ENCODE measurements at regions not wholly inside any gene's neighbourhood (a gene's known extent, or its start where the extent isn't known, plus 50 kb on each side); places are given as distances from the start of the nearest gene placed in this dataset.

- TF ChIP-seq, protein P1, sequence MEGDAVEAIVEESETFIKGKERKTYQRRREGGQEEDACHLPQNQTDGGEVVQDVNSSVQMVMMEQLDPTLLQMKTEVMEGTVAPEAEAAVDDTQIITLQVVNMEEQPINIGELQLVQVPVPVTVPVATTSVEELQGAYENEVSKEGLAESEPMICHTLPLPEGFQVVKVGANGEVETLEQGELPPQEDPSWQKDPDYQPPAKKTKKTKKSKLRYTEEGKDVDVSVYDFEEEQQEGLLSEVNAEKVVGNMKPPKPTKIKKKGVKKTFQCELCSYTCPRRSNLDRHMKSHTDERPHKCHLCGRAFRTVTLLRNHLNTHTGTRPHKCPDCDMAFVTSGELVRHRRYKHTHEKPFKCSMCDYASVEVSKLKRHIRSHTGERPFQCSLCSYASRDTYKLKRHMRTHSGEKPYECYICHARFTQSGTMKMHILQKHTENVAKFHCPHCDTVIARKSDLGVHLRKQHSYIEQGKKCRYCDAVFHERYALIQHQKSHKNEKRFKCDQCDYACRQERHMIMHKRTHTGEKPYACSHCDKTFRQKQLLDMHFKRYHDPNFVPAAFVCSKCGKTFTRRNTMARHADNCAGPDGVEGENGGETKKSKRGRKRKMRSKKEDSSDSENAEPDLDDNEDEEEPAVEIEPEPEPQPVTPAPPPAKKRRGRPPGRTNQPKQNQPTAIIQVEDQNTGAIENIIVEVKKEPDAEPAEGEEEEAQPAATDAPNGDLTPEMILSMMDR (IDR thresholded peaks at IDR 0.05; ENCODE audit: low read depth, low read length, poor library complexity, severe bottlenecking), result no peak
- TF ChIP-seq EZH2phosphoT487 (IDR thresholded peaks at IDR 0.05; ENCODE audit: borderline replicate concordance, low read length), result no peak
Measured at GRCh38 chr9:27712806-27713205, 139.5 kb upstream of the C9orf72 start.

Measured in DOHH2 (cell line).